ENCODE measurements at regions not wholly inside any gene's neighbourhood (a gene's known extent, or its start where the extent isn't known, plus 50 kb on each side); places are given as distances from the start of the nearest gene placed in this dataset.
A peak's percentile ranks its signal among the peaks of the same experiment; 100 is the strongest.

GRCh38 chr3:148379763-148380382, 317.8 kb upstream of the AGTR1 start:
- peak; percentile 14 for DNase-seq (ENCODE audit: low read depth, low spot score)
- POLR2A ChIA-PET = no interaction called here
- no peak overlapping the region for H3K4me3 ChIP-seq (ENCODE audit: low read depth, low read length)
- TF ChIP-seq CTCF (IDR thresholded peaks at IDR 0.05; ENCODE audit: insufficient read depth, low read length, missing control alignments) = peak; percentile 48
- CTCF ChIA-PET = interaction anchor here (0.8 to 8.8 kb wide), 30 partner anchors 9 to 576 kb away, joined by 3 to 164 read pairs (median 4); no protein-coding TSS in a partner anchor

GRCh38 chr3:148381051-148381450, 316.7 kb upstream of the AGTR1 start:
- H3K4me3 ChIP-seq (ENCODE audit: low read depth, low read length) = no peak overlapping the region
- no peak for DNase-seq (ENCODE audit: low read depth, low spot score)
- ChIA-PET POLR2A (no interaction called here), CTCF (interaction anchor here (0.7 to 8.8 kb wide), 23 partner anchors 9 to 574 kb away, joined by 3 to 164 read pairs (median 5); no protein-coding TSS in a partner anchor)
- TF ChIP-seq CTCF (IDR thresholded peaks at IDR 0.05; ENCODE audit: insufficient read depth, low read length, missing control alignments) = no peak

- TF ChIP-seq CTCF (IDR thresholded peaks at IDR 0.05; ENCODE audit: insufficient read depth, low read length, missing control alignments) = no peak
- no peak for DNase-seq (ENCODE audit: low read depth, low spot score)
- H3K4me3 ChIP-seq (ENCODE audit: low read depth, low read length) = no peak overlapping the region
- ChIA-PET POLR2A (no interaction called here), CTCF (interaction anchor here (1.0 to 4.8 kb wide), 2 partner anchors 10 to 12 kb away, joined by 4 to 29 read pairs; no protein-coding TSS in a partner anchor)
Measured at GRCh38 chr3:148389916-148390315, 307.8 kb upstream of the AGTR1 start.

GRCh38 chr3:148395821-148396220, 301.9 kb upstream of the AGTR1 start:
- DNase-seq (ENCODE audit: low read depth, low spot score) = no peak
- CTCF ChIA-PET = interaction anchor here (0.7 to 2.0 kb wide), 2 partner anchors 16 to 311 kb away, joined by 3 to 5 read pairs; no protein-coding TSS in a partner anchor
- no peak overlapping the region for H3K4me3 ChIP-seq (ENCODE audit: low read depth, low read length)
- POLR2A ChIA-PET = no interaction called here
- no peak for TF ChIP-seq CTCF (IDR thresholded peaks at IDR 0.05; ENCODE audit: insufficient read depth, low read length, missing control alignments)

- ChIA-PET CTCF (no interaction called here), POLR2A (no interaction called here)
- no peak overlapping the region for H3K4me3 ChIP-seq (ENCODE audit: low read depth, low read length)
- TF ChIP-seq CTCF (IDR thresholded peaks at IDR 0.05; ENCODE audit: insufficient read depth, low read length, missing control alignments) = no peak
- no peak for DNase-seq (ENCODE audit: low read depth, low spot score)
Measured at GRCh38 chr3:148400754-148401153, 296.9 kb upstream of the AGTR1 start.

GRCh38 chr3:148408667-148409066, 289.0 kb upstream of the AGTR1 start:
- CTCF ChIA-PET = interaction anchor here (0.7 to 1.6 kb wide), 4 partner anchors 11 to 542 kb away, joined by 3 to 4 read pairs (median 4); no protein-coding TSS in a partner anchor
- POLR2A ChIA-PET = no interaction called here
- TF ChIP-seq CTCF (IDR thresholded peaks at IDR 0.05; ENCODE audit: insufficient read depth, low read length, missing control alignments) = no peak

More at GRCh38 chr3:148408667-148409066, 289.0 kb upstream of the AGTR1 start:
- no peak overlapping the region for H3K4me3 ChIP-seq (ENCODE audit: low read depth, low read length)
- DNase-seq (ENCODE audit: low read depth, low spot score) = no peak

All from AG04449 (cell line).